Uterus (tissue), 3 donors: ENCODE measurements at regions not wholly inside any gene's neighbourhood (a gene's known extent, or its start where the extent isn't known, plus 50 kb on each side); places are given as distances from the start of the nearest gene placed in this dataset.

ENCODE experiments used
- DNase-seq, 2 donors: peaks; one replicate each; pipeline ENCODE4 v3.0.0-alpha.2; 2019 to 2020
- H3K27ac ChIP-seq, 2 donors: fragments of 200-600 bp; sonication (generic); 1 replicate in 1 of 2; 2 replicates in 1 of 2; pipeline ENCODE4 v1.5.1; 2016 to 2018
- H3K27me3 ChIP-seq, 2 donors: fragments of 200-600 bp; sonication (generic); one replicate each; pipeline ENCODE4 v1.5.1; 2018 to 2019; ENCODE audit warnings: control low read depth in 1 of 2
- H3K36me3 ChIP-seq, 2 donors: fragments of 200-600 bp; sonication (generic); one replicate each; pipeline ENCODE4 v1.5.1; 2019; ENCODE audit warnings: control low read depth in 1 of 2
- H3K4me1 ChIP-seq, 2 donors: fragments of 200-600 bp; sonication (generic); one replicate each; pipeline ENCODE4 v1.5.1; 2018 to 2019; ENCODE audit warnings: control low read depth in 1 of 2
- H3K4me3 ChIP-seq, 2 donors: fragments of 200-600 bp; sonication (generic); 1 replicate in 1 of 2; 2 replicates in 1 of 2; pipeline ENCODE4 v1.5.1; 2018 to 2019; ENCODE audit warnings: mild to moderate bottlenecking in 1 of 2
- H3K9me3 ChIP-seq, 2 donors: fragments of 200-600 bp; sonication (generic); one replicate each; pipeline ENCODE4 v1.5.1; 2019; ENCODE audit warnings: control low read depth in 1 of 2
- CTCF ChIP-seq, 4 experiments: fragments of 200-600 bp in 2 of 4; fragments of 450-650 bp in 2 of 4; sonication (generic) in 2 of 4; IDR thresholded peaks; one replicate each; pipeline ENCODE4 v1.5.1; 2016 to 2019; ENCODE audit warnings: antibody characterized with exemption in 4 of 4, mild to moderate bottlenecking in 2 of 4, moderate library complexity in 1 of 4
- POLR2A ChIP-seq, 2 donors: fragments of 450-650 bp; IDR thresholded peaks; one replicate each; pipeline ENCODE4 v1.6.1; 2016; ENCODE audit warnings: antibody characterized with exemption in 2 of 2, mild to moderate bottlenecking in 1 of 2, moderate library complexity in 1 of 2
- intact Hi-C: fragments of 100-400 bp; cut with DNase I; formaldehyde crosslinking; loops from one replicate; pipeline ENCODE4 v1.15.1; 2023; ENCODE audit warnings: low total_unique reads
- donor health status: DM: yes; HTN: yes; CAD: no.

DNA sequence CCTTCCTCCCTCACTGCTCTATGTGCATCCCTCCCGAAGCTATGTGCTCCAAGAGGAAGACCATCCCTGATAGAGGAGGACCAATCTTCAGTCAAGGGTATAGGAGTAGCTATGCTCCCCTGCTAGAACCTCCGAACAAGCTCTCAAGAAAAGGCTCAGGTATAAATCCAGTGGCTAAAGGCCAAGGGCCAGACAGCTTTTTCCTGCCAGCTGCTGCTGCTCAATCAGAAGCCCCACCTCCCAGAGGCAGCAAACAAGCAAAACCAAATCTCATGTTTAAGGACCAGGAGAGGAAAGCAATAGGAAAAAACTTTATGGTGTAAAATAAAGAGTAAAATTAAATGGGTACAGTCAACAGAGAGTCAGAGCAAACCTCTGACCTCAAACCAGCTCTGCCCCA lies 187.2 kb downstream of the FGFR2 start:
- DNase-seq: no peak
- no peak overlapping the region for H3K4me3 ChIP-seq
- TF ChIP-seq CTCF (IDR thresholded peaks at IDR 0.05) (no peak), POLR2A (IDR thresholded peaks at IDR 0.05) (no peak)
- no peaks in the 10 kb centered on the region for H3K27me3 ChIP-seq
- H3K27ac ChIP-seq: no peak overlapping the region
- intact Hi-C loops: no loop called here
- no peaks in the 10 kb centered on the region for H3K4me1 ChIP-seq
- no peaks in the 10 kb centered on the region for H3K36me3 ChIP-seq
- H3K9me3 ChIP-seq: no peaks in the 10 kb centered on the region

DNA sequence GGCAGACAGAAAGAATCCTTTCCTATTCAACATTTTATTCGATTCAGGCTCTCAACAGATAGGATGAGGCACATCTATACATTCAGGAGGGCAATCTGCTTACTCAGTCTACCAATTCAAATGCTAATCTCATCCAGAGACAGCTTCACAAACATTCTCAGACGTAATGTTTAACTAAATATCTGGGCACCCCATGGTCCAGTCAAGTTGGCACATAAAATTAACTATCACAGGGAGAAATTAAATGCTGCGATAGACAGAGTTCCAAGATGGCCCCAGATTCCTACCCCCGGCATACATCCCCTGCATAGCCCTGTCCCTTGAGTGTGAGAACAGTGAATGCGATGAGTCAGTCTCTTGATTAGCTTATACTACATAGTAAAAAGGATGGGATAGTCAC lies 184.3 kb downstream of the FGFR2 start:
- intact Hi-C loops: no loop called here

GRCh38 chr10:121414366-121415062 lies 183.7 kb downstream of the FGFR2 start:
- intact Hi-C loops: no loop called here
- TF ChIP-seq CTCF (IDR thresholded peaks at IDR 0.05) (no peak), POLR2A (IDR thresholded peaks at IDR 0.05) (no peak)
- H3K27ac ChIP-seq: no peak overlapping the region

More for the DNA sequence above, 184.3 kb downstream of the FGFR2 start:
- DNase-seq: no peak
- Histone ChIP-seq H3K27ac (no peak overlapping the region), H3K27me3 (no peaks in the 10 kb centered on the region), H3K36me3 (no peaks in the 10 kb centered on the region), H3K9me3 (no peaks in the 10 kb centered on the region), H3K4me3 (no peak overlapping the region), H3K4me1 (no peaks in the 10 kb centered on the region)
- TF ChIP-seq POLR2A (IDR thresholded peaks at IDR 0.05) (no peak), CTCF (IDR thresholded peaks at IDR 0.05) (no peak)

DNA sequence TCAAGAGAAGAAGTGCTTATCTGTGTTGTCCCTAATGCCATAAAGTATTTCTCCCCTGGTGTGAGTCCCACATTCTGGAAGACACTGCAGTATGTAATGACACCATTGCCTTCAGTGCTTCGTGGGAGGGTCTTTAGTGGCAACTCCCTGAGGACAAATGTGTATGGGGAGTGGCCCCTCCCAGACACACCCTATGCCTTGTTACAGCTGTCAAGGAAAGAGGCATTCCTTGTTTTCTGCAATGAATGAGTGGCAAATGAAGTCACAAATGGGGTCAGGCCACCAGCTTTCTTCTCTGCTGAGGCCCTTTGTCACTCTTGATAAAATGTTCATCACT lies 183.2 kb downstream of the FGFR2 start:
- H3K4me3 ChIP-seq: no peak overlapping the region
- H3K27me3 ChIP-seq: no peaks in the 10 kb centered on the region
- no peak overlapping the region for H3K27ac ChIP-seq
- H3K36me3 ChIP-seq: no peaks in the 10 kb centered on the region
- TF ChIP-seq CTCF (IDR thresholded peaks at IDR 0.05) (no peak), POLR2A (IDR thresholded peaks at IDR 0.05) (no peak)
- H3K4me1 ChIP-seq: no peaks in the 10 kb centered on the region
- no peaks in the 10 kb centered on the region for H3K9me3 ChIP-seq
- intact Hi-C loops: no loop called here
- DNase-seq: no peak

More at GRCh38 chr10:121414366-121415062, 183.7 kb downstream of the FGFR2 start:
- no peaks in the 10 kb centered on the region for H3K36me3 ChIP-seq
- DNase-seq: no peak
- no peaks in the 10 kb centered on the region for H3K27me3 ChIP-seq
- H3K4me1 ChIP-seq: no peaks in the 10 kb centered on the region
- H3K9me3 ChIP-seq: no peaks in the 10 kb centered on the region
- H3K4me3 ChIP-seq: no peak overlapping the region

DNA sequence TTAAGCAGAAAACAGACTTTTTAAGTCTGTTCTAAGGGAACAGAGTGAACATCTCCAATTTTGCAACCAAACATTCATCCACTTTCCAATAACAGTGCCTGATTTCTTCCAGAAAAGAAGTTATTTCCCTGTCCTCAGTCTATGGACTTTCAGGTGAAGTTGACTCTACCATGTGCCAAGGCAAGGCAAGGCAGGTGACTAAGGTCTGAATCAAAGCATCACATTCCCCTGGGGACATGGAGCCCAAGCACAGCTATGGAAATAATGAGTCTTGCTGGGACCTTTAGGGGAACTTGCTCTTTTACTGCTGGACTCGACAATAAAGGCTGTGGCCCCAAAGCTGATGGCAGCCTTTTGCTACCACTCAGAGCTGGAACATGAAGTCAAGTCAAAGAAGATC lies 182.2 kb downstream of the FGFR2 start:
- H3K9me3 ChIP-seq: no peaks in the 10 kb centered on the region
- no peak overlapping the region for H3K4me3 ChIP-seq
- no peaks in the 10 kb centered on the region for H3K27me3 ChIP-seq
- no peaks in the 10 kb centered on the region for H3K36me3 ChIP-seq
- TF ChIP-seq CTCF (IDR thresholded peaks at IDR 0.05): no peak
- no peak for TF ChIP-seq POLR2A (IDR thresholded peaks at IDR 0.05)
- intact Hi-C loops: no loop called here
- no peak overlapping the region for H3K27ac ChIP-seq
- DNase-seq: no peak
- H3K4me1 ChIP-seq: no peaks in the 10 kb centered on the region
